Right lung (tissue), 2 donors: ENCODE measurements at regions not wholly inside any gene's neighbourhood (a gene's known extent, or its start where the extent isn't known, plus 50 kb on each side); places are given as distances from the start of the nearest gene placed in this dataset.

Experiments used
- DNase-seq, 2 donors: peaks; one replicate each; pipeline ENCODE4 v3.0.0-alpha.2; 2013

GRCh38 chr2:203813684-203814083 is 53.9 kb upstream of the CTLA4 start:
- DNase-seq, result no peak

GRCh38 chr2:203814661-203815540 is 52.7 kb upstream of the CTLA4 start:
- DNase-seq, result peak; percentile 48 to 64

DNA sequence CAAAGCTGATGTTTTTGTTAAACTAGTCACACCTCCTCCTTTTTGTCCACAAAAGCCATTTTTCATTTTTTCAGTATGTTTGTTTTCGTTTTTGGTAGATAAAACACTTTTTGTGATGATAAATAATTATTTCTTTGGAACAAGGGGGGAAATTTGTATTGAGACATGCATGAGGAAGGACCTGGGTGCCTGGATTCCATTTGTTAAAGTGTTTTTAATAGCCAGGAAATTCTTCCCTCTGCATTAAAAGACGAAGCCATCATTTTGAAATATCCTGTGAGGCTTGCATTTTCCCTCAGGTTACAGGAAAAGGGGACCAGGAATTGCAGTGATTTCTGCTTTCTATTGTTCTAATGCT is 52.1 kb upstream of the CTLA4 start:
- DNase-seq, result no peak

GRCh38 chr2:203817147-203817546 is 50.4 kb upstream of the CTLA4 start:
- no peak for DNase-seq
